ENCODE measurements at regions not wholly inside any gene's neighbourhood (a gene's known extent, or its start where the extent isn't known, plus 50 kb on each side); places are given as distances from the start of the nearest gene placed in this dataset.

- H3K27ac ChIP-seq = no peak overlapping the region
- TF ChIP-seq ZFX (IDR thresholded peaks at IDR 0.05; ENCODE audit: borderline replicate concordance) (no peak), CTCF (IDR thresholded peaks at IDR 0.05) (no peak)
Measured at GRCh38 chr17:36855459-36855858, 81.8 kb upstream of the LHX1 start.

GRCh38 chr17:36856222-36856621 lies 81.1 kb upstream of the LHX1 start:
- TF ChIP-seq CTCF (IDR thresholded peaks at IDR 0.05) (no peak), ZFX (IDR thresholded peaks at IDR 0.05; ENCODE audit: borderline replicate concordance) (no peak)
- no peak overlapping the region for H3K27ac ChIP-seq

- TF ChIP-seq ZFX (IDR thresholded peaks at IDR 0.05; ENCODE audit: borderline replicate concordance) = no peak
- TF ChIP-seq CTCF (IDR thresholded peaks at IDR 0.05) = no peak
- no peak overlapping the region for H3K27ac ChIP-seq
Measured at GRCh38 chr17:36856903-36857381, 80.3 kb upstream of the LHX1 start.

- no peak overlapping the region for H3K27ac ChIP-seq
- TF ChIP-seq CTCF (IDR thresholded peaks at IDR 0.05) (no peak), ZFX (IDR thresholded peaks at IDR 0.05; ENCODE audit: borderline replicate concordance) (no peak)
Measured at GRCh38 chr17:36857698-36858097, 79.6 kb upstream of the LHX1 start.

- TF ChIP-seq ZFX (IDR thresholded peaks at IDR 0.05; ENCODE audit: borderline replicate concordance) (no peak), CTCF (IDR thresholded peaks at IDR 0.05) (no peak)
- H3K27ac ChIP-seq = no peak overlapping the region
Measured at GRCh38 chr17:36858119-36859002, 78.9 kb upstream of the LHX1 start.

GRCh38 chr17:36859003-36859300 lies 78.3 kb upstream of the LHX1 start:
- TF ChIP-seq ZFX (IDR thresholded peaks at IDR 0.05; ENCODE audit: borderline replicate concordance) = no peak
- no peak for TF ChIP-seq CTCF (IDR thresholded peaks at IDR 0.05)
- no peak overlapping the region for H3K27ac ChIP-seq

- TF ChIP-seq CTCF (IDR thresholded peaks at IDR 0.05) (no peak), ZFX (IDR thresholded peaks at IDR 0.05; ENCODE audit: borderline replicate concordance) (no peak)
- no peak overlapping the region for H3K27ac ChIP-seq
Measured at GRCh38 chr17:36859706-36860105, 77.6 kb upstream of the LHX1 start.
